B cell (primary cell): ENCODE measurements at regions not wholly inside any gene's neighbourhood (a gene's known extent, or its start where the extent isn't known, plus 50 kb on each side); places are given as distances from the start of the nearest gene placed in this dataset.

Experiments
- ATAC-seq: fragments of 200-7000 bp; cut with Tn5 transposase; one replicate; pipeline ENCODE4 v1.10.0; 2021; ENCODE audit warnings: low read depth, mild to moderate bottlenecking, moderate number of reproducible peaks, moderate library complexity
- CTCF ChIA-PET: fragments of 350-600 bp; sonication (Branson Sonifier 250); formaldehyde crosslinking; loops from one replicate; lab custom pipeline; 2021; ENCODE audit warnings: antibody characterized with exemption, inconsistent platforms; lab: Charles Lee
- POLR2A ChIA-PET: fragments of 350-600 bp; sonication (Branson Sonifier 250); formaldehyde crosslinking; loops from one replicate; lab custom pipeline; 2021; ENCODE audit warnings: antibody characterized with exemption; lab: Charles Lee
- DNase-seq: peaks from one replicate; pipeline ENCODE4 v3.0.0; 2013
- H2AFZ ChIP-seq: 2 replicates; pipeline ENCODE4 v1.6.1; 2012; ENCODE audit warnings: mild to moderate bottlenecking, low read depth, low read length; ENCODE audit not compliant: insufficient read depth, poor library complexity, severe bottlenecking
- H3K27ac ChIP-seq, 2 donors: 1 replicate in 1 of 2; 2 replicates in 1 of 2; pipeline ENCODE4 v1.5.1; 2012 to 2013; ENCODE audit warnings: low read length in 2 of 2, mild to moderate bottlenecking in 2 of 2, moderate library complexity in 1 of 2
- H3K27me3 ChIP-seq, 4 experiments: fragments of 200-600 bp in 1 of 4; sonication (generic) in 1 of 4; replicated peaks in 1 of 4; 1 replicate in 2 of 4; 2 replicates in 2 of 4; pipeline versions ENCODE4 v1.6.1 to v1.7.0; 2013 to 2016; ENCODE audit warnings: low read length in 3 of 4, mild to moderate bottlenecking in 2 of 4, mixed read lengths in 1 of 4, moderate library complexity in 1 of 4; ENCODE audit not compliant: insufficient read depth in 4 of 4, control insufficient read depth in 3 of 4; ENCODE audit errors: control extremely low read depth in 1 of 4
- H3K36me3 ChIP-seq, 2 experiments: replicated peaks in 1 of 2; 1 replicate in 1 of 2; 2 replicates in 1 of 2; pipeline versions ENCODE4 v1.6.1 to v1.7.1; 2013; ENCODE audit warnings: low read length in 1 of 2; ENCODE audit not compliant: insufficient read depth in 2 of 2, control insufficient read depth in 1 of 2; ENCODE audit errors: control extremely low read depth in 1 of 2, extremely low read depth in 1 of 2
- H3K4me1 ChIP-seq, 2 donors: fragments of 200-600 bp in 1 of 2; sonication (generic) in 1 of 2; 1 replicate in 1 of 2; 2 replicates in 1 of 2; pipeline versions ENCODE4 v1.5.1 to v1.6.1; 2013 to 2017; ENCODE audit warnings: low read length in 2 of 2; ENCODE audit not compliant: control insufficient read depth in 2 of 2, insufficient read depth in 2 of 2
- H3K4me2 ChIP-seq: replicated peaks from 2 replicates; pipeline ENCODE3; 2012; ENCODE audit warnings: mild to moderate bottlenecking, low read depth, low read length; ENCODE audit not compliant: poor library complexity, severe bottlenecking
- H3K4me3 ChIP-seq, 5 experiments: fragments of 200-600 bp in 1 of 5; sonication (generic) in 1 of 5; 1 replicate in 3 of 5; 2 replicates in 2 of 5; pipeline versions ENCODE4 v1.5.1 to v1.7.0; 2011 to 2016; ENCODE audit warnings: low read length in 4 of 5, mild to moderate bottlenecking in 4 of 5, low read depth in 2 of 5, control low read depth in 1 of 5, moderate library complexity in 1 of 5; ENCODE audit not compliant: insufficient read depth in 1 of 5; ENCODE audit errors: control extremely low read depth in 1 of 5, extremely low read depth in 1 of 5
- H3K79me2 ChIP-seq: fragments of 200-600 bp; sonication (generic); one replicate; pipeline ENCODE4 v1.6.0; 2016; ENCODE audit warnings: low read length; ENCODE audit not compliant: control insufficient read depth, insufficient read depth
- H3K9ac ChIP-seq: fragments of 200-600 bp; sonication (generic); 2 replicates; pipeline ENCODE4 v1.6.1; 2017; ENCODE audit warnings: mild to moderate bottlenecking, low read length, moderate library complexity
- H3K9me3 ChIP-seq, 3 donors: one replicate each; pipeline versions ENCODE4 v1.6.1 to v1.7.1; 2013; ENCODE audit warnings: low read length in 2 of 3; ENCODE audit not compliant: control insufficient read depth in 2 of 3, insufficient read depth in 1 of 3; ENCODE audit errors: control extremely low read depth in 1 of 3
- H4K20me1 ChIP-seq: 2 replicates; pipeline ENCODE4 v1.6.0; 2012; ENCODE audit warnings: mild to moderate bottlenecking, low read length; ENCODE audit not compliant: insufficient read depth, control insufficient read depth, poor library complexity, severe bottlenecking
- H3K27ac Mint-ChIP-seq: one replicate; pipeline ENCODE4 v1.8.0; 2021; ENCODE audit warnings: mixed read lengths
- H3K27me3 Mint-ChIP-seq: one replicate; pipeline ENCODE4 v1.8.0; 2021; ENCODE audit warnings: mixed read lengths
- H3K4me1 Mint-ChIP-seq: one replicate; pipeline ENCODE4 v1.8.0; 2021; ENCODE audit warnings: mixed read lengths
- H3K4me3 Mint-ChIP-seq: one replicate; pipeline ENCODE4 v1.8.0; 2021; ENCODE audit warnings: mixed read lengths
- H3K9me3 Mint-ChIP-seq: one replicate; pipeline ENCODE4 v1.8.0; 2022; ENCODE audit warnings: mixed read lengths; ENCODE audit not compliant: insufficient read depth
- EZH2 ChIP-seq: IDR thresholded peaks from 2 replicates; pipeline ENCODE4 v1.6.1; 2012; ENCODE audit warnings: borderline replicate concordance, low read depth, mild to moderate bottlenecking, moderate library complexity, low read length; ENCODE audit not compliant: insufficient read depth, poor library complexity, severe bottlenecking
- WGBS: methylation state at CpG from one replicate; pipeline ENCODE4 v1.1.5; 2013; ENCODE audit warnings: missing lambda C conversion rate; ENCODE audit not compliant: insufficient coverage; 5-methylcytosine and 5-hydroxymethylcytosine counted together
- intact Hi-C: fragments of 100-400 bp; cut with micrococcal nuclease; formaldehyde crosslinking; loops from one replicate; pipeline ENCODE4 v1.10.0; 2022
- TF ChIP-seq, protein P1 (sequence below): fragments of 200-600 bp; IDR thresholded peaks from one replicate; pipeline ENCODE4 v1.8.0; 2022; ENCODE audit warnings: antibody characterized with exemption, mild to moderate bottlenecking

DNA sequence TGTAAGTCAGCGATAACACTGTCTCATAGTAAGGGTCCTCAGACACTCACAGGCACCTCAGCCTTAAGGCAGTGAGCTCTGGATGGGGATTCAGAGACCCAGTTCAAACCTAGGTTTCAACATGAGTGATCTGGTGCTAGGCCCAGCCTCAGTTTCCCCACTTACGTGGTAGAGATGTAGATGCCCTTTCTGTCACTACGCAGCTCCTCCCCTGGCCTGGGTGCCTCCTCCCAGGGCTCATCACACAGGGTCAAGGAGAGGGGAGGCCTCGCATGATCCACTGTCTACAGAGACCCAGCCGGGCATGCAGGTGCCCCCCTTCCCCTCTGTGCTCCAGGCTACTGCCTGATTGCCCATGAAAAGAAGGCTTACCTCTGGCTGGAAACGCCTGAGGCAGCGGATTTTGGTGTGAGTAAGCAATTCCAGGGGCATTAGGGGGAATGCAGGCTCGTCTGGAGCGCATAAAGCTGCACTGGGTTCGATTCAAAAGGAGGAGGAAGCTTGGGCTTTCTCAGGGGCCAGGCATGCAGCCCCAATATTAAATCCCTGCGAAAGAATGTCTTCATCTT lies 69.8 kb upstream of the ANKRD34C start:
- H3K4me2 ChIP-seq: no peak overlapping the region
- TF ChIP-seq, protein P1, sequence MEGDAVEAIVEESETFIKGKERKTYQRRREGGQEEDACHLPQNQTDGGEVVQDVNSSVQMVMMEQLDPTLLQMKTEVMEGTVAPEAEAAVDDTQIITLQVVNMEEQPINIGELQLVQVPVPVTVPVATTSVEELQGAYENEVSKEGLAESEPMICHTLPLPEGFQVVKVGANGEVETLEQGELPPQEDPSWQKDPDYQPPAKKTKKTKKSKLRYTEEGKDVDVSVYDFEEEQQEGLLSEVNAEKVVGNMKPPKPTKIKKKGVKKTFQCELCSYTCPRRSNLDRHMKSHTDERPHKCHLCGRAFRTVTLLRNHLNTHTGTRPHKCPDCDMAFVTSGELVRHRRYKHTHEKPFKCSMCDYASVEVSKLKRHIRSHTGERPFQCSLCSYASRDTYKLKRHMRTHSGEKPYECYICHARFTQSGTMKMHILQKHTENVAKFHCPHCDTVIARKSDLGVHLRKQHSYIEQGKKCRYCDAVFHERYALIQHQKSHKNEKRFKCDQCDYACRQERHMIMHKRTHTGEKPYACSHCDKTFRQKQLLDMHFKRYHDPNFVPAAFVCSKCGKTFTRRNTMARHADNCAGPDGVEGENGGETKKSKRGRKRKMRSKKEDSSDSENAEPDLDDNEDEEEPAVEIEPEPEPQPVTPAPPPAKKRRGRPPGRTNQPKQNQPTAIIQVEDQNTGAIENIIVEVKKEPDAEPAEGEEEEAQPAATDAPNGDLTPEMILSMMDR: no peak
- TF ChIP-seq EZH2: no peak
- ChIA-PET CTCF (no interaction called here), POLR2A (no interaction called here)
- H3K4me1 ChIP-seq: no peaks in the 10 kb centered on the region
- no peaks in the 10 kb centered on the region for H3K79me2 ChIP-seq
- Mint-ChIP-seq H3K4me1 (no peaks in the 10 kb centered on the region), H3K4me3 (no peak overlapping the region), H3K27me3 (peaks cover 80% of the 10 kb centered on the region), H3K9me3 (peaks cover 6% of the 10 kb centered on the region), H3K27ac (no peak overlapping the region)
- no peak overlapping the region for H3K9ac ChIP-seq
- no peak for DNase-seq
- no peaks in the 10 kb centered on the region for H4K20me1 ChIP-seq
- intact Hi-C loops: no loop called here
- WGBS: 75% methylated on average over 10 of the region's 11 CpGs
- H3K4me3 ChIP-seq: no peak overlapping the region
- no peak overlapping the region for H3K27ac ChIP-seq
- H3K9me3 ChIP-seq: no peaks in the 10 kb centered on the region
- no peak overlapping the region for H2AFZ ChIP-seq
- no peaks in the 10 kb centered on the region for H3K36me3 ChIP-seq
- peaks cover 0 to 23% (median 15%) of the 10 kb centered on the region in 4 experiments for H3K27me3 ChIP-seq
- no peak for ATAC-seq

DNA sequence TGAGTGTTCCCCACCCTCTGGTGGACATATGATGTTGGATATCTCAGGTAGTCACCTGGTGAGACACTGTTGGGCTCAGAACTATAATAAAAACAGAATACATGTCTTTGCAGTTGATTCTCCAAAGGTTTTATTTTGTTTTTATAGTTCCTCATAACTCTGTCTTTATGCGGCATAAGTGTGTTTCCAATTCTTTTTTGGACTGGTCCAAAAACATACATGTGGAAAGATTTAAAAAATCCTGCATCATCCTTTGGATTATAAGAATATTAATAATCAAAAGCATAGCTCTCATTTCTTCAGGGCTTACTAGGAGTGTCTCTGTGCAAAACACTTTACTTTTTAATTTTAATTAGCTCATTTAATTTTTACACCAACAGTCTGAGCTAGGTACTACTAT lies 71.0 kb upstream of the ANKRD34C start:
- H3K9me3 Mint-ChIP-seq: no peaks in the 10 kb centered on the region
- no peaks in the 10 kb centered on the region for H4K20me1 ChIP-seq
- no peak for ATAC-seq
- H3K4me1 Mint-ChIP-seq: no peaks in the 10 kb centered on the region
- no peak overlapping the region for H2AFZ ChIP-seq
- H3K4me3 ChIP-seq: no peak overlapping the region
- CTCF ChIA-PET: no interaction called here
- intact Hi-C loops: no loop called here
- H3K27ac ChIP-seq: no peak overlapping the region
- H3K27ac Mint-ChIP-seq: no peak overlapping the region
- peaks cover 75% of the 10 kb centered on the region for H3K27me3 Mint-ChIP-seq
- H3K9me3 ChIP-seq: no peaks in the 10 kb centered on the region
- H3K4me1 ChIP-seq: no peaks in the 10 kb centered on the region
- no peak for TF ChIP-seq EZH2
- TF ChIP-seq, protein P1: no peak
- H3K9ac ChIP-seq: no peak overlapping the region
- no peak overlapping the region for H3K4me3 Mint-ChIP-seq
- H3K4me2 ChIP-seq: no peak overlapping the region
- no peaks in the 10 kb centered on the region for H3K79me2 ChIP-seq
- DNase-seq: no peak
- POLR2A ChIA-PET: no interaction called here
- H3K27me3 ChIP-seq: peaks cover 0 to 27% (median 12%) of the 10 kb centered on the region in 4 experiments
- no peaks in the 10 kb centered on the region for H3K36me3 ChIP-seq
- WGBS: no CpG with 5 or more reads among the region's 1 CpG
